Umbilical cord (tissue), 1 donor: ENCODE measurements at regions not wholly inside any gene's neighbourhood (a gene's known extent, or its start where the extent isn't known, plus 50 kb on each side); places are given as distances from the start of the nearest gene placed in this dataset.
"Not testable (repeated sequence)": the region's sequence is repeated elsewhere in the genome, so short reads cannot be mapped to it uniquely, and the experiment has no call there.

Source experiments
- DNase-seq: peaks from one replicate; pipeline ENCODE4 v3.0.0-alpha.2; 2015; ENCODE audit warnings: low spot score

DNA sequence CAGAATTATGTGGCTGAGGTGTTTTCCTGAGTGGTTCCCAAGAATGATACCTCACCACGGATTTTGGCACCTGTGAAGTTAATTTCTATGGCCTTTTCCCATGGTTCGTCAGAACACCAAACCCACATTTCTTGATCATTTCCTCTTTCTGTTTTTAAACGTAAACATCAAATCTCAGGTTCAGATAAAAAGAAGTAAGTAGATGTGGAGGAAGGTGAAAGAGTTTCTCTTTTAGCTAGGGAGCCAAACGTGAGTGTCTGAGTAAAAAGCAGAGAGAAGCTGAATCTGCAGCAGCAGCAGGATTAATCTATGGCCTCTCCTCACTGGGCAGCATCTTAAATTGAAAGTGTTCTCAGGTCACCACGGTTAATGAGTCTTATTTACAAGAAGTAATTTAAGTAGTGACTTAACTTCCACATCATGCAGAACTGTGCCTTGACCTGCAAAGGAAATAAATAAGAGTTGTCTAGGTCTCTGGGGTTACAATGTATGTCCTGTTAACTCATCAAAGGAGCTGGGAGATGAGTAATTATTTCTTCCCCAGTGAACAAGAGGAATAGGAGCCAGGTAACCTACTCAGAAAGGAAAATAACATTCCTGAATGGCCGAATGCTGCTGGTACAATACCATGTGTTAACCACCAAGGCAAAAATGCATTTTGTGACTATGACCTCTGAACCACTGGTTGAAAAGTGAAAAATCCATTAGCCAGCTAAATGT is 139.6 kb upstream of the NETO1 start:
- no peak for DNase-seq

DNA sequence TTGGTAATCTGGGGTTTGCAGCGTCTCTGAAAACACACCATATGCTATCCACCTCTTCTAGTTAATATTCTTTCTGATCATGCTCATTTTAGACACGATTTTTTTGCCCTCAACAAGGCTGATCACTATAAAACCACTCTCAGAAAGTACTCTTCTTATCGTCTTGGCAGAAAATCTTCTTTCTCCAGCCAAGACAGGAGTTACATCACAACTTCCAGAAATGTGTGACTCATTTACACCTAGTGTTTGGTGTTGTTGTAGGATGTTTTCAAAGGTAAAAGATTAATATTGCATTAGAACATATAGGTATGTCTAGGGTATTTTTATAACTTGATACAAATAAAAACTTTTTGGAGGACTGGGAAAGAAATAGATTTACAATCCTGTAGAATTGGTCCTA is 138.5 kb upstream of the NETO1 start:
- DNase-seq = no peak

DNA sequence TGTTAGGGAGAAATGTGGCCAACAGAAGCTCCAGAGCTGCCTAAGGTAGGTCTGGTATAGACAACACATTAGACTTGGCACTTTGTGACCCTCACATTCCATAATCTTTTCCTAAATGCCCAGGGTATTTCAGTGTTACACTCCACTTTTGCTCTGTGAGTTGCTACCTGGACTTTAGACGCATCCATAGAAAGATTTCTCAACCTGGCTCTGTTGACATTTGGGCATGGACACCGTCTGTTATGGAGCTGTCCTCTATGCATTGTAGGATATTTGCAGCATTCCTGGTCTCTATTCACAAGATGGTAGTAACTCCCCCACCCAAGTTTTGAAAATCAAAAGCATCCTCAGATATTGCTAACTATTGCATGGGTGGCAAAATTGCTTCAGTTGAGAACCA is 136.5 kb upstream of the NETO1 start:
- DNase-seq = no peak

DNA sequence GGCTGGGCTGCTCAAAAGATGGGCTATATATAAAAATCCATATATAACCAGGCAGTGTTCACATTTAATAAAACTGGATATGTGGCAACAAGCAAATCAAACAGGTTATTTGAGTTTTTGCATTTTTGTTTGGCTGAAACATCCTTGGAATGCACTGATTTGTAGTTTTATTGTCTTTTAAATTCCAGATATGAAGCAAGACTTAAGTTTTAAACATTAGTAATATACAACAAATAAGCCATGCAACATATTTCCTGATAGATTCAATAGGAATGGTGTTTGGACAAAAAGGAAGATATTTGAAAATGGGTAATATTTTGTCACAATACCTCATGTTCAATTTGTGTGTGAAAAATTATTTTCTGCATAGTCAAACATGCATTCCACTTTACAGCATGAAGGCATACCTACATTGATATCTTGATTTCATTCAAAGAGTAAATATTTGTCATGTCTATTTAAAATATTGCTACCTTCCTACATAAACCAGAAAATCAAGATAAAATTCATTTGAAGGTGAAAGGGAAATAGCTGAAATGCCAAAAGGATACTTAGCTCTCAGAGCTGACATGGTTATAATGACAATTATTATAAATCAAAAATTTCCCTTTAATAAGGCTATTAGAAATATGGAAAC is 132.3 kb upstream of the NETO1 start:
- peak; percentile 2 for DNase-seq

DNA sequence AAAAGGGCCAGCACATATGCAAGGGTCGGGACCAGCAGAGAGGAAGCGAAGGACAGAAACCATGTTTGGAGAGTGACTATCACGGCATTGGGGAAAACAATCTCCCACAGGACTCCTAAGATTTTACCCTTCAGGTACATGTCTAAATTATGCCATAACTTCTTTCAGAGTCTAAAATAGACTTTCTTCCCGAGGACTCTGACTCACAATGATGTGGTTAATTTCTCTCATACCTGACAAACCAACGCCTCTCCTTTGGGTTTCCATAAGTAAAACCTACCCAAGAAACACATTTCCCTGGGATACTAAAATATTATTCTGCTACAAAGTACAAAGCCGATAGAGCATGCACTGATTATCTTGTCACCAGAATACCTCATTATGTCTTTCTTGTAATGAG is 127.8 kb upstream of the NETO1 start:
- DNase-seq = no peak

DNA sequence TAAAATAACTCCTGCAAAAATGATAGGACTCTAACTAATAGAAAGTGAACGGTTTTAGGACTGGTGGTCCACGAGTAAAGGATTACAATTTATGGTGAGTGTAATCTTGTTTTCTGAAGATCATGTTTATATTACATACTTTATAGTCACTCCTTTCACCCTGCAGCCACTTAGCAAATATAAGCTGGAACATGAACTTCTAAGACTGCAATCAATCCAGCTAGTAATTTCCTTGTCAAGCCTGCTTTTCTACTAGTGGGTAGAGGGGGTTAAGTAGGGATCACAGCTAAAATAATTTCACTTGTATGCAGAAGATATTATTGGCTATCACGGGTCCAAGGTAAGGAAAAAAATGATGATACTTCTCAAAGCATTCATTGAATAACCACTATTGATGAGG is 125.5 kb upstream of the NETO1 start:
- peak; percentile 18 for DNase-seq

DNA sequence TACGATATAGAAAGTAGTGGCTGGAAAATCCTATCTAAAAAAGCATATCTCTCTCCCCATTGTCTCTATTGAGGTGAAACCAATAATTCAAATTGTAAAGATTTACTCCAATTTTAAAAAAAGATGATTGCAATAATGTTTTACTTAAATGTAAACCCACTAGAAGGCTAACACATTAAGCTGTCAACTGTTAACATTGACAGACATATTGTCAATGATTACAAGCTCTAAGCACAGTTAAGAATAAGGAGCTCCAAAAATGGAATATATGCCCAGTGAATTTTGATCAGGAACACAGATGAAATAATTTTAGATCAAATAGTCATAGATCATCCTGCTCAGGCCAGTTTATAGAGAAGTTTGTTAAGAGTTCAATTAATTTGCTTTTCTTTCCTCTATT is 123.6 kb upstream of the NETO1 start:
- DNase-seq = no peak

DNA sequence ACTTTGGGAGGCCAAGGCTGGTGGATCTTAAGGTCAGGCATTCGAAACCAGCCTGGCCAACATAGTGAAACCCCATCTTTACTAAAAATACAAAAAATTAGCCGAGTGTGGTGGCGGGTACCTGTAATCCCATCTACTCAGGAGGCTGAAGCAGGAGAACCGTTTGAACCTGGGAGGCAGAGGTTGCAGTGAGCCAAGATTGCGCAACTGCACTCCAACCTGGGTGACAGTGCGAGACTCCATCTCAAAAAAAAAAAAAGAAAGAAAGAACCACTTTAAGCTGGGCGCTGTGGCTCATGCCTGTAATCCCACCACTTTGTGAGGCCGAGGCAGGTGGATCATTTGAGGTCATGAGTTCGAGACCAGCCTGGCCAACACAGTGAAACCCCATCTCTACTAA is 119.8 kb upstream of the NETO1 start:
- not testable (repeated sequence) for DNase-seq

DNA sequence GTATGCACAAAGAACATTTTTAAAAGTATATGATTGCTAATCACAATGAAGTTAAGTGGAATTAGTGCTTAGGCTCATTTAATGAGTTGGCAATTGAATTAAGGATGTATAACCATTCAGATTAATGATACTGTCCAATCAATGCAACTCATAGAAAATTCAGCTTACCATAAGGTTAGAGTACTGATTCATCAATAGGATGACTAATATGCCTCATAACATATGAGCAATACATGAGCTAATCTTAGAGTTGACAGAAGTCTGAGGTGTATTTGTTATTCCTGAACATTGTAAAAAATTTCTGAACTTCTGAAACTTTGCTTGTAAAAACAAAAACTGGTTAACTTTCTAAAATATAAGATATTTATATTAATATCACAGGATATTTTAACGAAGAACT is 118.3 kb upstream of the NETO1 start:
- DNase-seq = no peak

DNA sequence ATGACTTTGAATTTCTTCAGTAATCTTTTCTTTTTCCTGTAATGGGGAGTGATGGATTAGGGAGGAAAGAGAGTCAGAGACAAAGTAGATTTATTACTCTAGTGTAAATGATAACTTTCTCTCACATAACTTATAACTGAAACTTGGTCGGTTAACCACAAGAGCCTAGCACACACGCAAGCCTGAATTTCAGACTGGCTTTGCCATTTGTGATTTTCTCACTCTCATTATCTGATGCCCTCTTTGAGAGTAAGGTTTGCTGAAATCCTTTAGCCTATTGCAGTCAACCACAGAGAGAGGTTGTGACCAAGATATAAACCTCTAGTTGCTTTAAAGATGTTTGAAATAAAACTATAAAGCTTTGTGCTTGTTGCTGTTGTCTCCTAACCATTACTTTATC is 117.9 kb upstream of the NETO1 start:
- DNase-seq = no peak

DNA sequence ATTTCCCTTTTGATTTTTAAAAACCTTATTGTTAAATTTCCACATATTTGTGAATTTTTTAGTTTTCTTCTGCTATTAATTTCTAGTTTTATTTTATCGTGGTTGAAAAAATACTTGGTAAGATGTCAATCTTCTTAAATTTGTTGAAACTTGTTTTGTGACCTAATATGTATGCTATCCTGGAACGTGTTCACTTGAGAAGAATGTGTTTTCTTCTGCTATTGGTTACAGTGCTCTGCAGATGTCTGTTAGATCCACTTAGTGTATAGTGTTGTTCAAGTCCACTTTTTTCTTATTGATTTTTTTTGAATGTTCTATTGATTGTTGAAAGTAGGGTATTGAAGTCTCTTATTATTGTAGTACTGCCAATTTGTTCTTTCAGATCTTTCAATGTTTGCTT is 116.5 kb upstream of the NETO1 start:
- no peak for DNase-seq

DNA sequence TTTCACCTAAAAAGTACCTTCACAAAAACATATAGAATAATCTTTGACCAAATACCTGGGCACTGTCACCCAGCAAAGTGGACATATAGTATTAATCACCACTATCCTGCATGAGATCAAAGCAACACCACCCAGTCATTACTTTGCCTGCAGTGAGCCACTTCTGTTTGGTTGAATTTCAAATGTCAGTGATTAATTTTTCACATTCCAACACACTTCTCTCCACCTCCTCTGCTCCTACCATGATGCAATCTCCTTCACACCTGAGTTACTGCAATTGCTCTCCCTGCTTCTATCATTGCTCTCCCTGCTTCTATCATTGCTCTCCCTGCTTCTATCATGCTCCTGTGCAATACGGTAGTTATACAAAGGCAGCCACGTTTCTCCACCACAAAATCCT is 106.1 kb upstream of the NETO1 start:
- no peak for DNase-seq

DNA sequence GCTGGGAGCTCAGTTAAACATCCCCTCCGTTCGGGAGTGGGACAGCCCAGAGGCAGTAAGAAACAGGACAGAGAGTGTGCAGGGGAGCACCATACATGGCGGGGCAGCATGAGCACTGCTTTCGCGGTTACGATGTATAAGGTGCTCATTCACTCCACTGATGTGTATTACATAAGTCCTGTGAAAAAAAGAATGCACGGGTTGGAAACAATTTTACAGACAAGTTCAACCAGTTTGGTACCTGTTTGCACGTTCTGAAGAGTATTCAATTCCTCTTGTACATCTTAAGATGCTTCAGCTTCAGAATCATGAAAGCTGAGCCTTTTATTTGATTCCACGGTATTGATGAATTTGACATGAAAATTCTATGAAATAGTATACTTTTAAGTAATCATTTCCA is 97.8 kb upstream of the NETO1 start:
- DNase-seq = no peak

DNA sequence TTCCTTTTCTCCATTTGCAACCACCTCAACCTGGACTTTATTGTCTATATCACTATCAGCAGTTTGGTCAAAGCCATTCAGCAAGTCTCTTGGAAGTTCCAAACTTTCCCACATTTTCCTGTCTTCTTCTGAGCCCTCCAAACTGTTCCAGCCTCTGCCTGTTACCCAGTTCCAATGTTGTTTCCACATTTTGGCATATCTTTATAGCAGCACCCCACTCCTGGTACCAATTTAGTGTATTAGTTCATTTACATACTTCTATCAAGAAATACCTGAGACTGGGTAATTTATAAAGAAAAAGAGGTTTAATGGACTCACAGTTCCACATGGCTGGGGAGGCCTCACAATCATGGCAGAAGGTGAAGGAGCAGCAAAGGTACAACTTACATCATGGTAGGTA is 90.4 kb upstream of the NETO1 start:
- DNase-seq = not testable (repeated sequence)

DNA sequence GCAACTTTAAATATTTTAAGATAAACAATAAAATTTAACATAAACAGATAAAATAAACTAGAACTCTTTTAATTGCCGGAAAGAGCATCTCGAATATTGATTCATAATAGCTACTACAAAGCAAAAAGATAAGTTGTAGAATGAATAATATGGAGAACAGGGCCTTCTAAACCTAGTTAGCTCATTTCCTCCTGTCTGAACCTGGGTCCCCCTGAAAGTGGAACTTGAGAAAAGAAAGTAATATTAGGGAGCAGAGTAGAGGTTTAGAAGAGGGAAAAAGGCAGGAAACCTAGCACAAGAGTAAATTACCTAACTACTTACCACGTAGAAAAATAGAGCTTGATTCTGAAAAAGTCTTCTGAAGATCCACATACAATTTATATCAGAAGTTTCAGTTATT is 80.7 kb upstream of the NETO1 start:
- DNase-seq = no peak

DNA sequence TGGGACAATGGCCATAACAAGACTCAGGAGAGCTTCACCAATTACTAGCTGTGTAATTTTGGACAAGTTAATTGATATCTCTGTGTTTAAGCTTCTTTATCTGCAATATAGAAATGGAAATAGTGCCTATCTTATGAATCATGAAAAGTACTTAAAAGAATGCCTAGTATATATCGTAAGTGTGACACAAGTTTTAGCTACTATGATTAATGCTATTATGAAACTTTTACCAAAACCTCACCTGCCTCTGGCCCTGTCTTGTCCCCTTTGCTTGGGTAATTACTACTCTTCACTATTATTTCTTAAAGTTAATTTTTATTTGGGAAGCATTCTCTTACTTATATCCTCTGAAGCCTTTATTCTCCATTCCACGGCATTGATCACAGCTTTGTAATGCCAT is 75.0 kb upstream of the NETO1 start:
- no peak for DNase-seq

DNA sequence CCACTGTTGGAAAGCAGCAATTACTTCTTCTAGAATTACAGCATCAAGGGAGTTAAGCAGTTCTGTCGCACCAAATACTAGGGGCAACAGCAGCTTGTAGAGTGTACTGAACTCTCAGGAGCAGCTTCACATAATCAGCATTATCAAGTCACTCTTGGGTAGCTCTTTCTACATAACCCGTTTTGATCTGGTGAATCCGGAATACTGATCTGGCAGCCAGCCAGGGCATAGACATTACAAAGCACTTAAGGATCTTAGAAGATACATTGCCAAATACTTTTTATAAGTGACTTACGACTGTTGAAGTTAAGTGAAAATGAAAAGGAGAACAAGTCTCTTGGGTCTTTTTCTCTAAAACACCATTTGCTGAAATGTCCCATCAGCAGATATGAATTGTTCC is 73.2 kb upstream of the NETO1 start:
- DNase-seq = peak; percentile 32

DNA sequence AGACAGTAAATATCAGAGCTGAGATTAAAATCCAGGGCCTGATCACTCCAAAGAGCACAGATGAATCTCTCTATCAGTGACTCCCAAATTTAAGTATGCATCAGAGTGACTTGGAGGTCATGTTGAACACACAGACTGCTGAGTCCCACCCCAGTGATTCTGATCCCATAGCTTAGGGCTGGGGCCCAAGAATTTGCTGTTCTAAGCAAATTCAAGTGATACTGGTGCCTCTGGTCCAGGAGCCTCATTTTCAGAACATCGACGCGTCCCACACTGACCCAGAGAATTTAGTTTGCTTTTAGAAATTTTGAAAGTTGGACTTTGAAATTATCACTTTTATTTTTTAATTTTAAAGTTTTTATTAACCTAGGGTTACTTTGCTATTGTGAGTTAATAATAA is 72.7 kb upstream of the NETO1 start:
- DNase-seq = no peak

DNA sequence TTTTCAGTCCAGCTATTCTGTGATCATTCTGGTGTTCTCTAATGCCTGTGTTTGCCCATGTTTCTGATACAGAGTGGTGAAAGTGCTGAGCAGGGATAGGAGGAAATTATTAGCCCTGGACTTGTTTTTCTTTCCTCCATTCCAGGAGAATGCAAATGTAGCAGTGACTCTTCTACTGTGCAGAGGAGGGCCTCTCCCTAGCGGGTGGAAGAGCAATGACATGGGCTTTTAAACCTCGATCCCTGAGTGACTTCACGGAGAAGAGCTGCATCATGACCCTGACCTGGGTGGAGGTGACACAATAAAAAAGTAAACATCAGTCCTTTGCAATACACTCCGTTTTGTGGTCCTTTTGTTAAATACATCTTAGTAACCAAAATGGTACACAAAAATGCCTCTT is 68.0 kb upstream of the NETO1 start:
- DNase-seq = no peak

DNA sequence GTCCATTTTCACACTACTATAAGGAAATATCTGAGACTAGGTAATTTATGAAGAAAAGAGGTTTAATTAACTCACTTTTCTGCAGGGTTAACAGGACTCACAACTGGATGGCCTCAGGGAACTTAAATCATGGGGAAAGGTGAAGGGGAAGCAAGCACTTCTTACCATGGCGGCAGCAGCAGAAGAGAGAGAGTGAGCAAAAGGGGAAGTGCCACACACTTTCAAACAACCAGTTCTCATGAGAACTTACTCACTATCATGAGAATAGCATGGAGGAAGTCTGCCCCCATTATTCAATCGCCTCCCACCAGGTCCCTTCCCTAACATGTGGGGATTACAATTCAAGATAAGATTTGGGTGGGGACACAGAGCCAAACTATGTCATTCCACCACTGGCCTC is 55.1 kb upstream of the NETO1 start:
- DNase-seq = no peak
